ENCODE measurements at regions not wholly inside any gene's neighbourhood (a gene's known extent, or its start where the extent isn't known, plus 50 kb on each side); places are given as distances from the start of the nearest gene placed in this dataset.

DNA sequence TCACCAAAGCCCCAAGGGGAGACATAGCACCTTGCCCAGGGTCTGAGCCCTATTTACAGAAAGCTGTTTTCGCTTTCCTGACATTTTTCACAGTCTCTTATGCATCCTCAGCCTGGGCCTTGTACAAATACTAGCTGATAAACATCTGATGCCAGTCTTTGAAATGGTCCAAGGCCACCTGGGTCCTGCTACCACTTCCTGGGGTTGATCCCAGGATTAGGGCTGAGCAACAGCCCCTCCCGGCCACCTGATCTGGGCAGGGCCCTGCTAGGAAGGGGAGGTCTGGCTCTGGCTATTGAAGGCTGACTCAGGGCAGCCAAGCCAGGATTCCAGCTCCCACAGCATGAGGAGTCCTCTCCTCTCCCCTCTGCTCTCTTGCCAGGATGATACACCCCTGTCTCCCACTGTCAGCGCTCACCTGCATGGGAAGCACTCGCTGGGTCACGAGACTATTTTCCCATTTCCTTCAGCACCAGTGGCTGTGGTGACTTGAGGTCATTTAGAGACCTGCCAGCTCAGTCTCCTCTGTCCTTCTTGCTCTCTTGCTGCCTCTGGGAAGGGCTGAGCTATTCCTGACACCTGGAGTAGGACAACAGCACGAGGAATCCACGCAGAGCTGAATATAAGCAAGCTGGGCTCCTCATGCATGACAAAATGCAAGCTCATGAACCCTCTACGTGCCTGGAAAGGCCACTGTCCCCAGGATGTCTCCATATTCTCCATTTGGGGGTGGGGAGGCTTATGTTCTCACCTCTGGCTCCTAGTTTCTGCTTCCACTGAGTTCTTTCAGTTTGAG lies 53.0 kb upstream of the LGALSL start:
- no peak for TF ChIP-seq POLR2AphosphoS5 (IDR thresholded peaks at IDR 0.05; ENCODE audit: borderline replicate concordance, low read depth, low read length)
- TF ChIP-seq EZH2 (IDR thresholded peaks at IDR 0.05) = no peak
- no peak for TF ChIP-seq FOXP2 (optimal IDR thresholded peaks at IDR 0.05; ENCODE audit: control extremely low read depth, extremely low read length, insufficient read depth)
